SK-N-SH (cell line): ENCODE measurements at regions not wholly inside any gene's neighbourhood (a gene's known extent, or its start where the extent isn't known, plus 50 kb on each side); places are given as distances from the start of the nearest gene placed in this dataset.
A peak's percentile ranks its signal among the peaks of the same experiment; 100 is the strongest.

Experiments used
- CTCF ChIA-PET: fragments of 300-600, 350-600 bp; formaldehyde crosslinking; extraction: SDS; loops from one replicate; lab custom pipeline; 2021; lab: Yijun Ruan, JAX
- POLR2A ChIA-PET: fragments of 350-600 bp; sonication (Branson Sonifier 250); formaldehyde crosslinking; extraction: SDS; loops from one replicate; lab custom pipeline; 2020; ENCODE audit warnings: antibody characterized with exemption, inconsistent platforms; lab: Yijun Ruan, JAX
- DNase-seq: peaks from one replicate; pipeline ENCODE4 v3.0.0; 2012
- H2AFZ ChIP-seq: fragments of 200-600 bp; sonication (generic); 2 replicates; pipeline ENCODE4 v1.8.1; 2016; ENCODE audit warnings: antibody characterized with exemption, mild to moderate bottlenecking, low read depth
- H3F3A ChIP-seq: fragments of 200-600 bp; sonication (generic); replicated peaks from 2 replicates; pipeline ENCODE3; 2016; ENCODE audit warnings: antibody characterized with exemption, mild to moderate bottlenecking; ENCODE audit not compliant: insufficient read depth
- H3K27ac ChIP-seq, 2 experiments: fragments of 200-500 bp in 1 of 2; fragments of 200-600 bp in 1 of 2; sonication (Bioruptor generic) in 1 of 2; sonication (generic), shearing (Covaris generic) in 1 of 2; 2 replicates each; pipeline versions ENCODE4 v1.5.1 to v1.6.1; 2014 to 2016; ENCODE audit warnings: low read depth in 2 of 2, inconsistent platforms in 1 of 2, low read length in 1 of 2, mild to moderate bottlenecking in 1 of 2, mixed read lengths in 1 of 2
- H3K27me3 ChIP-seq: fragments of 200-600 bp; sonication (generic), shearing (Covaris generic); 2 replicates; pipeline ENCODE4 v1.6.1; 2016; ENCODE audit warnings: mixed run types; ENCODE audit not compliant: insufficient read depth
- H3K36me3 ChIP-seq, 2 experiments: fragments of 200-500 bp in 1 of 2; fragments of 200-600 bp in 1 of 2; sonication (Bioruptor generic) in 1 of 2; sonication (generic) in 1 of 2; replicated peaks in 1 of 2; 2 replicates each; pipeline versions ENCODE3 to v1.5.1; 2014 to 2016; ENCODE audit warnings: low read length in 1 of 2, mild to moderate bottlenecking in 1 of 2; ENCODE audit not compliant: insufficient read depth in 2 of 2, control insufficient read depth in 1 of 2
- H3K4me1 ChIP-seq, 2 experiments: fragments of 200-500 bp in 1 of 2; fragments of 200-600 bp in 1 of 2; sonication (Bioruptor generic) in 1 of 2; sonication (generic), shearing (Covaris generic) in 1 of 2; 2 replicates each; pipeline versions ENCODE4 v1.5.1 to v1.6.1; 2014 to 2016; ENCODE audit warnings: low read depth in 1 of 2, low read length in 1 of 2, mixed run types in 1 of 2; ENCODE audit not compliant: insufficient read depth in 2 of 2, control insufficient read depth in 1 of 2
- H3K4me2 ChIP-seq: fragments of 200-600 bp; sonication (generic), shearing (Covaris generic); 2 replicates; pipeline ENCODE4 v1.6.1; 2017; ENCODE audit warnings: mixed run types
- H3K4me3 ChIP-seq, 2 experiments: fragments of 200-500 bp in 1 of 2; fragments of 200-600 bp in 1 of 2; sonication (Bioruptor generic) in 1 of 2; sonication (generic), shearing (Covaris generic) in 1 of 2; 2 replicates each; pipeline versions ENCODE4 v1.5.1 to v1.8.1; 2014 to 2016; ENCODE audit warnings: low read depth in 2 of 2, inconsistent platforms in 1 of 2, low read length in 1 of 2, mild to moderate bottlenecking in 1 of 2, mixed read lengths in 1 of 2, moderate library complexity in 1 of 2
- H3K79me2 ChIP-seq: fragments of 200-600 bp; sonication (generic); 2 replicates; pipeline ENCODE4 v1.8.1; 2017; ENCODE audit warnings: mild to moderate bottlenecking; ENCODE audit not compliant: insufficient read depth
- H3K9ac ChIP-seq: fragments of 200-600 bp; sonication (generic); 2 replicates; pipeline ENCODE4 v1.6.1; 2017; ENCODE audit warnings: mixed run types
- H3K9me2 ChIP-seq: fragments of 200-600 bp; sonication (generic); 2 replicates; pipeline ENCODE4 v1.6.1; 2017; ENCODE audit warnings: mixed run types
- H3K9me3 ChIP-seq: fragments of 200-600 bp; sonication (generic); 2 replicates; pipeline ENCODE4 v1.6.1; 2017; ENCODE audit warnings: mixed run types, mild to moderate bottlenecking, moderate library complexity
- H4K20me1 ChIP-seq: fragments of 200-600 bp; sonication (generic); 2 replicates; pipeline ENCODE4 v1.6.1; 2017; ENCODE audit warnings: mild to moderate bottlenecking, mixed run types; ENCODE audit not compliant: insufficient read depth
- CHD2 ChIP-seq: fragments of 150-350 bp; IDR thresholded peaks from 2 replicates; pipeline ENCODE4 v1.6.1; 2018; ENCODE audit warnings: low read length; ENCODE audit not compliant: partially characterized antibody
- CTCF ChIP-seq: fragments of 200-600 bp; sonication (generic); IDR thresholded peaks from 2 replicates; pipeline ENCODE4 v1.6.1; 2017; ENCODE audit warnings: antibody characterized with exemption, mild to moderate bottlenecking, moderate library complexity
- EZH2phosphoT487 ChIP-seq: fragments of 200-600 bp; sonication (generic); IDR thresholded peaks from 2 replicates; pipeline ENCODE4 v1.6.1; 2017; ENCODE audit warnings: low read depth, mixed run types, mild to moderate bottlenecking, antibody characterized with exemption, moderate library complexity, borderline replicate concordance
- FOSL2 ChIP-seq: IDR thresholded peaks from 2 replicates; pipeline ENCODE4 v1.4.0; 2012; ENCODE audit warnings: low read depth, mild to moderate bottlenecking, moderate library complexity, borderline replicate concordance
- FOXJ3 ChIP-seq: sonication (generic); formaldehyde crosslinking; IDR thresholded peaks from 2 replicates; pipeline ENCODE4 v1.5.1; 2020; ENCODE audit warnings: mild to moderate bottlenecking, missing genetic modification reagents
- FOXM1 ChIP-seq: IDR thresholded peaks from 2 replicates; pipeline ENCODE4 v1.4.0; 2012; ENCODE audit warnings: low read depth, mild to moderate bottlenecking
- GABPA ChIP-seq: IDR thresholded peaks from 2 replicates; pipeline ENCODE4 v1.4.0; 2012; ENCODE audit warnings: low read depth, mild to moderate bottlenecking
- JUND ChIP-seq: IDR thresholded peaks from 2 replicates; pipeline ENCODE4 v1.4.0; 2012
- MEF2A ChIP-seq: IDR thresholded peaks from 2 replicates; pipeline ENCODE4 v1.4.0; 2012; ENCODE audit warnings: low read depth, borderline replicate concordance
- MXI1 ChIP-seq: IDR thresholded peaks from 2 replicates; pipeline ENCODE4 v1.6.1; 2012; ENCODE audit warnings: mild to moderate bottlenecking, low read depth, low read length, improper control_type of control experiment
- NFIC ChIP-seq: IDR thresholded peaks from 2 replicates; pipeline ENCODE4 v1.4.0; 2012; ENCODE audit warnings: borderline replicate concordance
- NRF1 ChIP-seq: IDR thresholded peaks from 2 replicates; pipeline ENCODE4 v1.6.1; 2012; ENCODE audit warnings: low read depth, mild to moderate bottlenecking, low read length
- PBX3 ChIP-seq: IDR thresholded peaks from 2 replicates; pipeline ENCODE4; 2012
- POLR2AphosphoS5 ChIP-seq: IDR thresholded peaks from 2 replicates; pipeline ENCODE4 v1.6.1; 2012; ENCODE audit warnings: low read depth, low read length
- RCOR1 ChIP-seq: fragments of 150-350 bp; IDR thresholded peaks from 2 replicates; pipeline ENCODE4 v1.6.1; 2017; ENCODE audit warnings: antibody characterized with exemption, low read length
- RXRA ChIP-seq: IDR thresholded peaks from 2 replicates; pipeline ENCODE4 v1.4.0; 2012; ENCODE audit warnings: low read depth, mild to moderate bottlenecking, borderline replicate concordance
- SIN3A ChIP-seq: IDR thresholded peaks from 2 replicates; pipeline ENCODE4 v1.6.1; 2012; ENCODE audit warnings: low read depth, mild to moderate bottlenecking, low read length, moderate library complexity, borderline replicate concordance
- SMC3 ChIP-seq: IDR thresholded peaks from 2 replicates; pipeline ENCODE4 v1.6.1; 2012; ENCODE audit warnings: low read depth, low read length, improper control_type of control experiment
- TAF1 ChIP-seq: IDR thresholded peaks from 2 replicates; pipeline ENCODE4 v1.6.1; 2012; ENCODE audit warnings: low read depth, mild to moderate bottlenecking, low read length, moderate library complexity, borderline replicate concordance
- USF1 ChIP-seq: IDR thresholded peaks from 2 replicates; pipeline ENCODE4 v1.4.0; 2012; ENCODE audit warnings: low read depth, borderline replicate concordance
- ZBTB33 ChIP-seq: IDR thresholded peaks from 2 replicates; pipeline ENCODE4 v1.4.0; 2012; ENCODE audit warnings: low read depth, borderline replicate concordance
- WGBS: methylation state at CpG from one replicate; pipeline ENCODE4 v1.1.6; 2017; ENCODE audit warnings: low lambda C conversion rate; 5-methylcytosine and 5-hydroxymethylcytosine counted together

GRCh38 chr12:25759752-25760151, 198.7 kb upstream of the RASSF8 start:
- H3F3A ChIP-seq = no peaks in the 10 kb centered on the region
- 0 out of 2 replicates have a peak overlapping the region, but pooled peaks have one; percentile 1 for H2AFZ ChIP-seq
- H3K27ac ChIP-seq = no peak overlapping the region
- no peak overlapping the region for H3K9ac ChIP-seq
- no peaks in the 10 kb centered on the region for H3K9me2 ChIP-seq
- no peaks in the 10 kb centered on the region for H3K9me3 ChIP-seq
- no peaks in the 10 kb centered on the region for H4K20me1 ChIP-seq
- no peaks in the 10 kb centered on the region for H3K36me3 ChIP-seq
- H3K4me2 ChIP-seq = no peak overlapping the region
- TF ChIP-seq PBX3 (0 out of 2 replicates have a peak, but pooled peaks have one; percentile 22), TAF1 (no peak), SMC3 (no peak), CTCF (no peak)
- 91% methylated on average over 2 of the region's 2 CpGs for WGBS
- ChIA-PET CTCF (no interaction called here), POLR2A (no interaction called here)
- H3K4me1 ChIP-seq = no peaks in the 10 kb centered on the region; a peak in 1 of 4 replicates
- H3K79me2 ChIP-seq = no peaks in the 10 kb centered on the region
- DNase-seq = no peak
- no peak overlapping the region for H3K4me3 ChIP-seq
- no peaks in the 10 kb centered on the region for H3K27me3 ChIP-seq

GRCh38 chr12:25761356-25761755, 197.1 kb upstream of the RASSF8 start:
- Histone ChIP-seq H4K20me1 (no peaks in the 10 kb centered on the region), H3K4me3 (no peak overlapping the region), H3K9me3 (no peaks in the 10 kb centered on the region), H2AFZ (no peak overlapping the region), H3K27me3 (no peaks in the 10 kb centered on the region), H3K9me2 (no peaks in the 10 kb centered on the region), H3K79me2 (no peaks in the 10 kb centered on the region), H3K4me1 (no peaks in the 10 kb centered on the region; a peak in 1 of 4 replicates)
- POLR2A ChIA-PET = no interaction called here
- DNase-seq = no peak
- 79% methylated on average over 3 of the region's 3 CpGs for WGBS
- no peak for TF ChIP-seq MXI1
- TF ChIP-seq NFIC = no peak
- TF ChIP-seq NRF1 = no peak
- no peak for TF ChIP-seq FOXM1
- no peak for TF ChIP-seq MEF2A
- TF ChIP-seq FOSL2 = no peak
- TF ChIP-seq ZBTB33 = no peak
- no peak for TF ChIP-seq USF1
- no peak for TF ChIP-seq EZH2phosphoT487
- TF ChIP-seq TAF1 = no peak
- TF ChIP-seq JUND = no peak
- no peak for TF ChIP-seq RXRA
- TF ChIP-seq SIN3A = no peak
- TF ChIP-seq FOXJ3 = no peak
- TF ChIP-seq CHD2 = no peak
- TF ChIP-seq GABPA = no peak
- no peak for TF ChIP-seq POLR2AphosphoS5
- TF ChIP-seq RCOR1 = no peak
- TF ChIP-seq, all 33 proteins: peak for 0
- no peak overlapping the region for H3K27ac ChIP-seq
- CTCF ChIA-PET = no interaction called here
- no peaks in the 10 kb centered on the region for H3F3A ChIP-seq
- no peak overlapping the region for H3K4me2 ChIP-seq
- no peak overlapping the region for H3K9ac ChIP-seq
- no peaks in the 10 kb centered on the region for H3K36me3 ChIP-seq
